Chondrocyte (in vitro differentiated cells): ENCODE measurements at regions not wholly inside any gene's neighbourhood (a gene's known extent, or its start where the extent isn't known, plus 50 kb on each side); places are given as distances from the start of the nearest gene placed in this dataset.

Experiments
- DNase-seq: peaks from one replicate; pipeline ENCODE4 v3.0.0; 2021; ENCODE audit warnings: mixed read lengths, low spot score
- H3K27ac Mint-ChIP-seq: one replicate; pipeline ENCODE4 v1.8.0; 2021; ENCODE audit warnings: mild to moderate bottlenecking, moderate library complexity, mixed read lengths; ENCODE audit not compliant: unreplicated experiment
- H3K27me3 Mint-ChIP-seq: 2 replicates; pipeline ENCODE4 v1.8.0; 2021; ENCODE audit warnings: low read depth, mixed read lengths
- H3K36me3 Mint-ChIP-seq: 2 replicates; pipeline ENCODE4 v1.8.0; 2021; ENCODE audit warnings: low read depth, mixed read lengths
- H3K4me1 Mint-ChIP-seq: 2 replicates; pipeline ENCODE4 v1.8.0; 2021; ENCODE audit warnings: low read depth, mild to moderate bottlenecking, mixed read lengths
- H3K4me3 Mint-ChIP-seq: one replicate; pipeline ENCODE4 v1.8.0; 2021; ENCODE audit warnings: mild to moderate bottlenecking, moderate library complexity, mixed read lengths; ENCODE audit not compliant: unreplicated experiment
- H3K9me3 Mint-ChIP-seq: 2 replicates; pipeline ENCODE4 v1.8.0; 2021; ENCODE audit warnings: low read depth, mixed read lengths
- TF ChIP-seq, protein P1 (sequence below): fragments of 200-600 bp; sonication (generic); IDR thresholded peaks from 2 replicates; pipeline ENCODE4 v1.5.0; 2021; ENCODE audit warnings: antibody characterized with exemption, mild to moderate bottlenecking, moderate library complexity

DNA sequence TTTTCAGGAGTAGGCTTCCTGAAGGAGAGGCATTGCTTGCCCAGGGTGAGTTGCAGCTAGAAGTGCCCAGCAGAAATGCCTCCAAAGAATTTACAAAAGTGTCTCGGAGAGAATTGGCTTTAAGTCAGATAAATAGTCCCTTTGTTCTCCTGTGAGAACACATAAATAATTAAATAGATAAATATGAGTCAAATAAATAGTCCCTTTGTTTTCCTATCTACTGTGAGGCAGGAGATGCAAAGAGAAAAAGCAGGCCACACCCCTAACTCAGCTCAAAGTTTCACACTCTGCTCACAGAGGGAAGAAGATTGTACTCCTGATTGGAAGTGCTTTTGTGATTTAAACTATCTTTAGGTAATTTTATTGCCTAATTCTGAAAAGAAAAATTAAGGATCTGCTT, 180.7 kb upstream of the PRSS16 start:
- TF ChIP-seq, protein P1, sequence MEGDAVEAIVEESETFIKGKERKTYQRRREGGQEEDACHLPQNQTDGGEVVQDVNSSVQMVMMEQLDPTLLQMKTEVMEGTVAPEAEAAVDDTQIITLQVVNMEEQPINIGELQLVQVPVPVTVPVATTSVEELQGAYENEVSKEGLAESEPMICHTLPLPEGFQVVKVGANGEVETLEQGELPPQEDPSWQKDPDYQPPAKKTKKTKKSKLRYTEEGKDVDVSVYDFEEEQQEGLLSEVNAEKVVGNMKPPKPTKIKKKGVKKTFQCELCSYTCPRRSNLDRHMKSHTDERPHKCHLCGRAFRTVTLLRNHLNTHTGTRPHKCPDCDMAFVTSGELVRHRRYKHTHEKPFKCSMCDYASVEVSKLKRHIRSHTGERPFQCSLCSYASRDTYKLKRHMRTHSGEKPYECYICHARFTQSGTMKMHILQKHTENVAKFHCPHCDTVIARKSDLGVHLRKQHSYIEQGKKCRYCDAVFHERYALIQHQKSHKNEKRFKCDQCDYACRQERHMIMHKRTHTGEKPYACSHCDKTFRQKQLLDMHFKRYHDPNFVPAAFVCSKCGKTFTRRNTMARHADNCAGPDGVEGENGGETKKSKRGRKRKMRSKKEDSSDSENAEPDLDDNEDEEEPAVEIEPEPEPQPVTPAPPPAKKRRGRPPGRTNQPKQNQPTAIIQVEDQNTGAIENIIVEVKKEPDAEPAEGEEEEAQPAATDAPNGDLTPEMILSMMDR: no peak
- Mint-ChIP-seq H3K4me1 (no peaks in the 10 kb centered on the region), H3K36me3 (no peaks in the 10 kb centered on the region), H3K27ac (no peak overlapping the region), H3K9me3 (no peaks in the 10 kb centered on the region), H3K27me3 (peaks cover 28% of the 10 kb centered on the region), H3K4me3 (no peak overlapping the region)
- no peak for DNase-seq

DNA sequence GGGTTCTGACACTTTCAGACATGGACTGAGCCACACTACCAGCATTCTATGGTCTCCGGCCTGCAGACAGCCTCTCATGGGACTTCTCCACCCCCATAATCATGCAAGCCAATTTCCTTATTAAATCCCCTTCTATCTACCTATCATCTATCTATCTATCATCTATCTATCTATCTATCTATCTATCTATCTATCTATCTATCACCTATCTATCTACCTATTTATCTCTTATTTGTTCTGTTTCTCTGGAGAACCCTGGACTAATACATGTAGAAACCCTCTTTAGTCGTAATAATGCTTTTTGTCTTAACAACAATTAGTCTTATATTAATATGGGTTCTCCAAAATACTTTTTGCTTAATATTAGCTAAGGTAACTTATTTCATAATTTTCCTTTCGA, 174.1 kb upstream of the PRSS16 start:
- peaks cover under 1% of the 10 kb centered on the region for H3K4me1 Mint-ChIP-seq
- H3K27me3 Mint-ChIP-seq: peaks cover 51% of the 10 kb centered on the region
- H3K9me3 Mint-ChIP-seq: no peaks in the 10 kb centered on the region
- H3K4me3 Mint-ChIP-seq: no peak overlapping the region
- H3K27ac Mint-ChIP-seq: no peak overlapping the region
- no peak for DNase-seq
- no peaks in the 10 kb centered on the region for H3K36me3 Mint-ChIP-seq
- TF ChIP-seq, protein P1: no peak

DNA sequence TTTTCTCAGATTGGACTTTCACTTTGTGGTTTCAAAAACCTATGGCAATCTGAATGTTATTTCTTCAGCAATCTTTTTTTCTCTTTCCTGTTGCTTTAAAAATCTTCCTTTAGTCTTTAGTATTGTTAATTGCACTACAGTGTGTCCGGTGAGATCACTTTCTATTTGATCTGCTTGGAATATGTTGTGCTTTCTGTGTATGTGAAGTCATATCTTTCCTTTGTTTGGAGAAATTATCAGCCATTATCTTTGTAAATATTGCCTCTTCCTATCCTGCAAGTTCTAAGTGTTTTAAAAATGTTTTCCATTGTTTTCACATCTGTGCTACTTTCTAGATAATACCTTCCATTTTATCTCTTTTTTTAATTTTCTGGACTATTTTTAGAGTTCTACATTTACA, 171.4 kb upstream of the PRSS16 start:
- TF ChIP-seq, protein P1: no peak
- DNase-seq: no peak
- Mint-ChIP-seq H3K9me3 (no peaks in the 10 kb centered on the region), H3K4me1 (peaks cover 6% of the 10 kb centered on the region), H3K36me3 (no peaks in the 10 kb centered on the region), H3K27me3 (peaks cover 37% of the 10 kb centered on the region), H3K27ac (no peak overlapping the region), H3K4me3 (no peak overlapping the region)

DNA sequence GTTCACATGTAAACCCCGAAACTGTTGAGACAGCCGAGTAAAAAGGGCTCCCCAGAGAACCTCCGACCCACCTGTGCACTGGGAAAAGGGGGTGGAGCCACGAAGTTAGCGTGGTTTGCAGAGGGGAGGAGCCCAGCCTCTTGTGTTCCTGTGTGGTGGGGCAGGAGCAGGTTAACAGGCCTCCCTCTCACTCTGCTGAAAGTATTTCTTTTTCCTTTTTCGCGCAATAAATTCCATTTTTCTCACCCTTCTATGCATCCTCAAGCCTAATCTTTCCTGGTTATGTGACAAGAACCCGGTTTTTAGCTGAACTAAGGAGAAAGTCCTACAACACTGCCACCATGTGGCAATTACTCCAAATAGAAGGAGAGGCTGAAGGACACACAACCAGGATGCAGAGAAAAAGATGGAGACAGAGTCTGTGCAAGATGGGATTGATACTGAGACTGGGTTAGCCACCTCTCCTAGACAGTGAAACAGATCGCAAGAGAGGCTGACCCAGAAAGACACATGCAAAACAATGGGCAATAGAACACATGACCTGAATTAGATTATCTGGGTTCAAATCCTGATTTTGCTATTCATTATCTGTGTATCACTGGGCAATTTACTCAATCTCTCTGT, 168.7 kb upstream of the PRSS16 start:
- peaks cover 53% of the 10 kb centered on the region for H3K27me3 Mint-ChIP-seq
- H3K27ac Mint-ChIP-seq: no peak overlapping the region
- peak overlapping the region; percentile 59 for H3K4me3 Mint-ChIP-seq
- TF ChIP-seq, protein P1: peak; percentile 94
- H3K9me3 Mint-ChIP-seq: no peaks in the 10 kb centered on the region
- no peaks in the 10 kb centered on the region for H3K36me3 Mint-ChIP-seq
- DNase-seq: no peak
- H3K4me1 Mint-ChIP-seq: peaks cover 6% of the 10 kb centered on the region

DNA sequence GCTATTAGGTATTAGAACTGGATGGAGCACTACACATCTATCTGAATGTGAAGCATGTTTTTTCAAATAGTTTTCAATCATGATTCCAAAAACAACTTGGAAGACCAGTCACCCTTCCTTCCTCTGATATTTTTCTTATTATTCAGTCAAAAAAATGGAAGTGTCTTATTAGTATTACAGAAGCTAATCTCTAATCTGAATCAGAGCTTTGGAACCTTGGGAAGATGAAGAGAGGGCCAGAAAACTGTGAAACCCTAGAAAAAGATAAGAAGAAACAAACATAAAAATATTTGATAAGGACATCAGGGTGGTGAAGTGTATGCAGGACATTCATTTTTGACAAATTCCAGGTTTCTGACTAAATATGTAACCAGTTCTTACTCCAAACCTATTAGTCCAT, 166.3 kb upstream of the PRSS16 start:
- TF ChIP-seq, protein P1: no peak
- no peaks in the 10 kb centered on the region for H3K36me3 Mint-ChIP-seq
- H3K9me3 Mint-ChIP-seq: no peaks in the 10 kb centered on the region
- H3K27ac Mint-ChIP-seq: no peak overlapping the region
- H3K27me3 Mint-ChIP-seq: peaks cover 49% of the 10 kb centered on the region
- peaks cover 6% of the 10 kb centered on the region for H3K4me1 Mint-ChIP-seq
- H3K4me3 Mint-ChIP-seq: no peak overlapping the region
- DNase-seq: no peak
